GM21529 (cell line): ENCODE measurements at regions not wholly inside any gene's neighbourhood (a gene's known extent, or its start where the extent isn't known, plus 50 kb on each side); places are given as distances from the start of the nearest gene placed in this dataset.

Experiments
- ATAC-seq: cut with Tn5 transposase; IDR thresholded peaks from one replicate; pipeline ENCODE4 v1.9.1; 2021; ENCODE audit not compliant: unreplicated experiment

DNA sequence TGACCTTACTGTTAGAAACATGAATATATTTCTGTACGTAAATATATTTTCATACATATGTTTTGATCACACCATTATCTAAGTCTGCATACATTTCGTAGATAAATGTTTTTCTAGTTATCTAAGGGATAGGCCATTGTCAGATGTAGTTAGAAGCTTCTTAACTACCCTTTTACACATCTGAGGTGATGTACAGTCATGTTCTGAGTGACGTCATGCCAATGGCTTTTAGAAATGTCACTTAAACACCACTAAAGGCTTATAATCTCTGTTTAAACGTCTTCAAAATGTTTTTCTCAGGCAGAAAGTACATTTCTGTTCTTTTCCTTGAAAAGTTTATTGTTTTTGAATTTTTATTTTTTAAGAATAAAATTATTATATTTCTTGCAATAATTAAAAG lies 781.9 kb downstream of the MRPL39 start:
- ATAC-seq, result no peak

DNA sequence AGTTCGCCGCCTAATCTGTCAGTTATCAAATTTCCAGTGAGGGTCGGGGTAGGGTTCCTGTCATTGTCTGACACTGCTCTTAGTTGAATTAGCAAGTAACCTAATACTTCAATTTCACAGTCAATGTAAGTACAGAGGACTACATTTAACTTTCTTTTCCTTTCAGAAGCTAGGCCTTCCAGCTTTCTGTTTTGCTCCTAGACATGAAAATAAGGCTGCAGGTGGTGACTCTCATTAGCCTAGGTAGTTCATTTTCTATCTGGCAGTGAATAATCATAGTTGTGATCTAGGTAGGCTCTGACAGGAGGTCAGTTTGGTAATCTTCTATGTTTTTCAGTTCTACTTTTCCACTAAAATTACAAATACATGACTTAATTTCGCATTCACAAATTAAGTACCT lies 783.1 kb downstream of the MRPL39 start:
- no peak for ATAC-seq

DNA sequence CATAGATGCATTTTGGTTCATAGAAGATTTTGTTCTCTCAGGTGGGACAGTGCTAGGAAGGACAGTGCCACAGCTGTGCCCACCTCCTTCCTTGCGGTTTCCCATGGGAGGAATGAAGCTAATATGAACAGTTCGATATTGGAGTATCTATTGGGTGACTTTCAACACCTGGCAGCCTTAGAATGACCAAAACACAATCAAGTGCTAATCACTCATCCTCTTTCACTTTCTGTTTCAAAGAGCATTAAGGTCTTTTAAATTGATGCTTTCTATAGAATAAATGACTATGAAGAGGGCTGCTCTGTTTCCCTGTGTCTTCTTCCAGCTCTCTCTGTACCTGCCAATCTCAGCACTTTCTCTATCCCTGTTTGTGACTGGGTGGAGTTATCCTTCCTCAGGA lies 784.0 kb downstream of the MRPL39 start:
- ATAC-seq, result no peak

DNA sequence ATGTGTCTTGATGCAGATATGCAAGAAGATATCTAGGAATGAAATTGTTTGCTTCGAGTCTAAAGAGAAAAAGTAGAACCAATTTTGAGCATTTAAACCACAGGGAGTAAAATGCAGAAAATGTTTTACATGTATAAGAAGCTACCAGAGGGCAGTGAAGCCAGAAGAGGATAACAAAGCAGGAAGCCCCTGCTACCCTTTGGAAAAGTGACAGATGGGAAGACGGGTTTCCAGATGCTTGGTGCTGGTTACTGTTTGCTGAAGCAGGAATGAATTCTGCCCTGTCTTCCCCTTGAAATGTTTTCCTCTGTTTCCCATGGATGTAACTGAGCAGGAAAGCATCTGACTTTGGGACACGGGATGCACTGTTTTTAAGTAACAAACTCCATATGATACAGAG lies 822.2 kb downstream of the MRPL39 start:
- ATAC-seq, result no peak

DNA sequence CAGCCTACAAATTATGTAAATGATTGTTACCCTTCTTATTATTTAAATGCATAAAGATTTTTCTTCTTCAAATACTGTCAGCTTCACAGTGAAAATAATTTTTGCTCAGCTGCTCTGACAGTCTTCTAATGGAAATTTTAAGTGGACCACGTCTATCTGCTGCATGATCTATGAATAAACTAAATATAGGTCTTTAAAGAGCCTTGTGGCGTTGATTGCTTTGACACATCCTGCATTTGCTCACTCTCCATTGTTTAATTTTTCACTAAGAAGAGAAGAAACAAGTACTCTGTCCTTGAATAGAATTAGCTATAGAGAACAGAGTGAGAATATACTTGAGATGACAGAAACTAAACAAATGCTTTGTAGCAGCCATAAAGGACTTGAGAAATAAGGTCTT lies 826.1 kb downstream of the MRPL39 start:
- ATAC-seq, result no peak

DNA sequence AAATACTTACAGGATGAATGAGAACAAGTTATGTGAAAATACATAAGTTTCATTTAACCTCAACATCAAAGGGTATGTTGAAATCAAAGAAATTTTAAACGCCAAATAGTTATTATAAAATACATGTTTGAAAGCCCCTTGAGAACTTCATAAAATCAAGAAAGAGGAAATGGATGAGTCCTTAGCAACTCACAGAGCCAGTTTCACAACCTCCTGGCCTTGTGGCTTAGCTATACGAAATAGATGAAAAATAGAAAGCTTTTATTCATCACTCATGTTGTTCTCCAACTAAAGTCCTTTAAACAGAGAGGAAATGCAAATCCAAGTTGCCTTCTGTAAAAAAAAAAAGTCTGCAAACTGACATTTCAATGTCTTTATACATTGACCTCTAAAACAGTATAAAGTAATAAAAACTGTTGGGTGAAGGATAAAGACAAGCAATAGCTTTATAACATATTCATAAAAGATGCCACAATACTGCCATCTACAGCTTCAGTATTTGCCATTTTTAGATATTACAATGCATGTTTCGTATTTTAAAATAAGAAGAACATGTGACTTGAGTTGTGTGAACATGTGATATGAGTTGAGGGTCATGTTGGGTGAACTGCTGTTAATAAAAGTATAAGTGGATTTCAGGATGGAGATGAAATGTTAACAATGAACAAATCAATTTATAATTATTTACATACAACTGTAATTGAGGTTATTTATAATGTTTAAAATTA lies 847.8 kb downstream of the MRPL39 start:
- no peak for ATAC-seq

DNA sequence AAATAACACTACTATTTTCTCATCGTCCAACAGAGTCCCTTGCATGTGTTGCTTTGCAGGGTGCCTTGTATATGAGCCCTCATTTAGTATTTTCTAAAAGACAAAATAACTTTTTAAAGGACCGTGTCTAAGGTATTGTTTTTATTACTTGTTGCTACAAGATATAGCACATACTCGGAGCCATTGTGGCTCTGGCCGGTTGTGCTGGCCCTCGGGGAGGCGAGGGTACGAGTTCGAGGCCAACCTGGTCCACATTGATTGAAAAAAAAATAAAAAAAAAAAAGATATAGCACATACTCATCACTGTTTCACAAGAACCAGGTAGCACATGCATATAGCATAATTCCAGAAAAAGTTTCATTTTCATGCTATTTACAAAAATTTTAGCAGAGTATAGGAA lies 869.2 kb downstream of the MRPL39 start:
- ATAC-seq, result no peak

DNA sequence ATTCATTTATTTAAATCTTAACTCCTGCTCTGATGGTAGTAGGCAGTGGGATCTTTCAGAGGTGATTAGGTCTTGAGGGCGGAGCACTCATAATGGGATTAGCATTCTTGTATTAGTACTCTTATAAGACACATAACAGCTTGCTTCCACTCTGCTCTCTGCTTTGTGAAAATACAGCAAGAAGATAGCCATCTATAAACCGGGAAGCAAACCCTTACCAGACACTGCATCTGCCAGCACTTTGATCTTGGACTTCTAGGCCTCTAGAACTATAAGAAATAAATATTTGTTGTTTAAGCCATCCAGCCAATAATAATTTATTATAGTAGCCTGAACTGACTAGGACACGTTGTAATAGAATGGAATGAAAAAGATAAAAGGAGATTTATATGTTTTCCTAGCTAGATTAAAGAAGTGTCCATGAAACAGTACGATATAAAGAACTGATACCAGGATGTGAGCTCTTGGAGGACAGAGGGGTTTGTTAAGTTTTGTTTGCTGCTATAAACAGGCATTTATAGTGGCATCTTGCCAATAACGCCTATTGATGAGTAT lies 869.9 kb downstream of the MRPL39 start:
- no peak for ATAC-seq

DNA sequence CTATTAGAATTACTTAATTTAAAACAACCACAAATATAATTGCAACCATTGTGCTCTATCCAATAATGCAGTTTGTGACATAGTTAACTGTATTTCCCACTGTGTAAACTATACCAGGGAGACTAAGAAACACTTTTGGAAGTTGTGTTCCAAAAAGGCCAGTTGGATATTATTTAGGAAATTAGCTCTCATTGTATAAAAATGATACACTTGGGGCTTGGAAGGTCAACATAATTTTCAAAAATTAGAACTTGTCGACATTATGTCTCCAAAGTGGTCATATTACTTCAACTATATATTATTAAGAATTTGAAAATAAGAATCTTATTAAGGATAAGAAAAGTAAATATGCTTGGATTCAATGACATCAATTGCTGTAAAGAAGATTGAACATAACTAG lies 876.6 kb downstream of the MRPL39 start:
- ATAC-seq, result no peak

DNA sequence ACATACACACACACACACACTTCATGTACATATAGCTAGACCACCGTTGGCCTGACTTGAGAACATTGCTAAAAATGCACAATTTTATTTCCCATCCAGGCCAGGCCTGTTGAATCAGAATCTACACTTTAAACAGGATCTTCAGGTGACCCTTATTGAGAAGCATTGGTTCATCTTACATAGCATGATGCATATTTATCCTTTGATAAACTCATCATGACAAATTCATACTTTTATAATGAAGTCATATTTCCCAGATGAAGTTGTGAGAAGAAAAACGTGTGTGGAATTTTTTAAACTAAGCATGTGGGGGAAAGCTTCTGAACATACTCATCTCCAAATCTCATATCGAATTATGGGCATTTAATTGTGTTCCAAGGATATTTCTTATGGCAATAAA lies 877.7 kb downstream of the MRPL39 start:
- no peak for ATAC-seq

DNA sequence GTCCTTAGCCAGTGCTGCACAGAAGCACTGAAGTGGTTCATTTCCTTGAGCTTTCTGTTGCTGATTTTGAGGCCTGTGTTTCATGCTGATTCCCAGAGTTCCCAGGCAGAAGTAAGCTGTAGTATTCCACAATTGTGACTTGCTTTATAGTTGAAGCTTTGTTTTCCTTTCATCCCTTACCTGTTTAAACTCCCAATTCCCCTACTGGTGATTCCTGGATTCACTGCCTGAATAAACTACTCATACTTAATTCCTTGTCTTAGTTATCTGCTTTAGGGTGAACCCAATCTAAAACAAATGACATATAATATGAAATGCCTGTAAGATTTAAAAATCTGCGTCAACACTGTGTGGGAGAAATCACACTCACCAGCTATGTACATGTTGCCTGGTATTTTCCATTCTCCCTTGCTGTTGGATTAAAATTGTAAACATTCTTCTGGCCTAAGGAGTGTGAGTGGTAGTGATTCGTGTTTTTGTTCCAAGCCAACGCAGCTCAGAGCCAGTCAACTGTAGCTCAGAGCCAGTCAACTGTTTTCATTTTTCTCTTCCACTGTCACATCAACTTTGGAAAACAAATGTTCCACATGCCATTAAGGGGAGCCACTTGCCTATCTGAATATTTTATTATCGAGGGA lies 879.4 kb downstream of the MRPL39 start:
- no peak for ATAC-seq

DNA sequence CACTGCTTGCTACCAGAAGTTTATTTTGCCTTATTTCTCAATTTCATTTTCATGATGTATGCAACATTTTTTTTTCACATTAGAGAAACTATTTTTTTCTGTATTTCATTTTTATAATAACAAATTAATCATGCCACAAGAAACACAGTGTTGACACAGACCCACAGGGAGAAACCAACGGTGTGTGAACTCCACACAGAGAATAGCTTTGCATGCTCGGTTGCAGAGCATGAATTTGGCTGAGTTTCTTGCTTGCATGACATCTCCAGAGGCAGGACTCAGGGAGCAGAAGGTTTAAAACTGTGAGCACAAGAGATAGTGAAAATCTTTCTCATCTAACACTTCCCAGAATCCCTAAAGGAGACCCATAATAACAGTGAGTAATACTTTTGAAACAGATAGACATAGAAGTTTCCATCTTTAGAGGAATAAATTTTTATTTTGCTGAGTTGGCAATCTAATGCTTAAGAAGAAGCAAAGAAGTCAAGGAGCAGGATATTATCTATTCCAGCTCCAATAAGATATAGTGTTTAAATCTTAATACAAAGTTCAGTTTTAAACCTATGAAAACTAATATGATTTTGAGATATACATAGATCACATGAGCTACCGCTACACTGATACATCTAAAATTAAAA lies 890.9 kb downstream of the MRPL39 start:
- ATAC-seq, result no peak

DNA sequence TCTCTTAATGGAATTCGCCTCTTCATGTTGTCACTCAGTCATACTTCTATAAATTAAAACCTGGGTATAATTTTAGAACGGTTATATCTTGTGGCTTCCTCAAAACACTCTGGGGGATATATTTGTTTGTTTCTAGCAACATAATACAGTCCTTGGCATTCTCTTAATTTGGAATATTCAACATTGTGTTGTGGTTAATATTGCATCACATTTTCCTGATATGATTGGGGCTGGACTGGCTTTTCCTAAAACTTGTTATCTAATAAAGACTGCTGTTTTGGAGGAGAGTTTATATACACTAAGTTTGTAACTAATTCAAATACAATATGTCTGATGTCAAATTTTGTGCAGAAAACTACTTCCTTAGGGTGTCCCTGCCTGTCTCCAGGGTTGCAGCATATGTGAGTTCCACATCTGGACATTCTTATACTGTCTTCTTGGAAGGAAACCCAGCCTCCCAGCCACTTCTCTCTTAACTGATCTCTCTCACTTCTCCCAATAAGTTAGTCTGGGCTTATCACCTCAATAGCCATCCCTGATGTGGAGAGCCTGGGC lies 892.6 kb downstream of the MRPL39 start:
- no peak for ATAC-seq

DNA sequence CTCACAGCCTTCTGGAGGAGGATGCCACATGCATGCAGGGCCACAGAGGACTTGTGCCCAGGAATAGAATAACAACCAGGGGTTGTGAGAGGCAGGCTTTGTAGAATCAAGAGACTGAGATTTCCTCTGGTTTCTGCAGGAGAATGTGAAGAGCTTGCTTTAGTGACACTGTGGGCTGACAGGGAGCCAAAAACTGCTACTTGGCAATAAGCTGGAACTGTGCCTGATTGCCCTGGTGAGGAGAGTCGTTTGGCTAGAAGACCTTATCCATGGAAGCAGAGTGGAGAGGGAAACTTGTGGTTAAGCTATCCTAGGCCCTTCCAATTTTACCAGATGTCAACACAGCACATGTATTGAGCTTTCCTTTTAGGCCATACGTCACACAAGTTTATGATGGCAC lies 902.1 kb downstream of the MRPL39 start:
- no peak for ATAC-seq

DNA sequence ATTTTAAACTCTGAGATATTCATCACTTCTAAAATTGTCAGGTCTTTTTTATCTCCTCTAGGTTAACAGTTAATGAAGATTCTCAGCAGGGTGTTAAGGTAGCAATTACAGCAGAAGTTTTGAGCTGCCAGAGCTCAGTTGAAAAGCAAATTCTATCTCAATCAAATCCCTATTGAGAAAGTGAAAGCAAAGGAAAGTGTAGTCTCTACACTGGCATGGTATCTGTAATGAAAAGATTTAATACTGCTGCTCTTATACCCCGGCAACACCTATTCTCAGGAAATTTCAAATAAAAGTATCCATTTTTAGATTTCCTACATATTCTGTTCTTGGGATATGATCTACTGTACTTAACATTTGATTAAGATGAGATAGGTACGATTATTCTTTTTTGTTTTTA lies 913.5 kb downstream of the MRPL39 start:
- no peak for ATAC-seq

DNA sequence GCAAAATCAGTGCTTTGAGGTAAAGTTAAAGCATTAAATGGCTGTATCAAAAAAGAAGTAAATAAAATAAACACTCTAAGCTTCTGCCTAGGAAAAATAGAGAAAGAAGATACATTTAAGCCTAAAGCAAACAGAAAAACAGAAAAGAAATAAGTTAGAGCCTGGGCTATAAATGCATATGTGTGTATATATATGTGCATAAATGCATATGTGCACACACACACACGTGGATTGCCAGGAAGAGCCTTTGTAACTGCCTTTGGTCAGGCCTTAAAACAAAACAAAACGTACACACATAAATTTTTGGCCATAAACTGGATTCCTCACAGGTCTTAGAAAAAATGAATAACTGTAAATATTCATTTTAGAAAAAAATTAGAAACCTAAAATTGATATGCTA lies 925.8 kb downstream of the MRPL39 start:
- no peak for ATAC-seq

DNA sequence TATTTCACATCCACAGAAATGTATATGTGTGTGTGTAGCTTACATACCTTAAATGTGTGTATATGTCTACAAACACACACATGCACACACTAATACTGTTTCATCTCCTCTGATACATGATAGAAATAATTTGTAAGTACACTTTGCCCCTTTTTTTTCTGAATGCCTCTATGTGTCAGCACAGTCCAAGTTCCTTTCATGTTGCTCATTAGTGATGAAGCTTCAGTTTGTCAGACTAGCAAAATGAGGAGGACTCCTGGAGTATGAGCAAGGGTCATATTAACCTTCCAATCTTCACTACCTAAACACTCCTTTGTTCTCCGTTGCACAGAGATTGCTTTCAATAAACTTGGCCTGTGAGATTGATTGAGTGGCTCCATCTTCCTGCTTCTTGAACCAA lies 935.4 kb downstream of the MRPL39 start:
- no peak for ATAC-seq

DNA sequence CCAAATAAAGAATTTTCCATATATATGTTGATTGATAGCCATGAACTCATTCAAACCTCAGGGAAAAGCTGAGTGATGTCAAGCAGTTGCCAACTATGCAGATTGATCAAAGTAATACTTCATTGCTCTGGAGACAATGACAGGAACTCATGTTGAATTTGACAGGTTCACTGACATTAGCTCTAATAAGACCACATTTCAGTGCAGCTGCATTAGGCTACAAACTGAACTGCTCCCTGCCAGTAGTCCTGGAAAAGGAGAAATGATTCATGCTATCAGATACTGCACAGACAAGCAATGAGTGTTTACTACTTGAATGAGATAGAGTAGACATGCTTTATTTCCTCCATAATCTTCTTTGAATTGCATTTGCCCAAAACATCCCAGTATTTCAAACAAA lies 948.4 kb downstream of the MRPL39 start:
- ATAC-seq, result no peak

DNA sequence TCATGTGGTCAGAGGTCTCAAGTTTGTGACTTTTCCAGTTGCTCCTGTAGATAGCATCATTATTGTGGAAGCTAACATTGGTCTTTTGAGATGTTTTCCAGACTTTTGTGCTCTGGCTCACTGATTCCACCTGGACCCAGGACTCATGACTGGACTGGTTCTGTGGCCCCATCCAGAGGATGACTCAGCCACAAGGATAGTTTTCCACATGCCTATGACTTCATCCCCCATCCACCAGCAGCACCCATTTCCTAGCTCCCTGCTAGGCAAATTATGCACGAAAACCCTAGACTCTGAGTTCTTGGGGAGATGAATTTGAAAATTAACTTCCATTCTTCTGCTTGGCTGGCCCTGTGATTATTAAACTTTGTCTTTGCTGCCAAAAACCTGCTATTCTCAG lies 949.3 kb downstream of the MRPL39 start:
- no peak for ATAC-seq

DNA sequence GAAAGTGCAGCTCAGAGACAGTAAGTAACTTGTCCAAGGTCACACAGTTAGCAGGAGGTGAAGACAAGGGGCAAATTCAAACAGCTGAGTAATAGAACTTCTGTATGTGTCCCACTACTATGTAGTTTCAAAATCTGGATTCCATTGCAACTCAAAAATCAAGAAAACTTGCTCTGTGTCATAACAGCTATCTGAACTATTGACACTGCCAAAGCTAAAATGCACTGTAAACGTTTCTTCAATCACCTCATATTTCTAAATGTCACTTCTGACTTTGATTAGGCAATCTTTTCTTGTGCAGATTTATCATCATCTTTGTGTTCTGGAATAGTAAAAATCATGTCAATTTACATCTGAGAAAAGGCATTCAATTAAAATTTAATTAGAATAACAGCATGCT lies 957.6 kb downstream of the MRPL39 start:
- ATAC-seq, result no peak

DNA sequence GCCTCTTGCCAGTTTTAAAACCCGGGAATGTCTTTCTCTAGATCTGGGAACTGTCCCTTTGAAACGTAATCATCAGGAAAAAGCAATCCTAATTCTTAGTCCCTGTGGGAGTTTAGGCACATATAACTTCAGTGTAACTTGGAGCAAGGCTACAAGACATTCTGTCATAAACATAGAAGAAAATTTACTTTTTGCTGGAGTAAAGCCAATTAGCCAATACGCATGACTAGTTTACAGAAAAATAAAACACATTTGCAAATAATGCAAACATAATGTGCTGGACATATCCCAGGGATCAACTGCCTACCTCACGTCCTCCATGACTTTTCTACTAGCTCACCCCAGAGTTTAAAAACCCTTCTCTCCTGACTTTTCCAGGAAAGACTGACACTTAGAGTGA lies 970.6 kb downstream of the MRPL39 start:
- ATAC-seq, result no peak

DNA sequence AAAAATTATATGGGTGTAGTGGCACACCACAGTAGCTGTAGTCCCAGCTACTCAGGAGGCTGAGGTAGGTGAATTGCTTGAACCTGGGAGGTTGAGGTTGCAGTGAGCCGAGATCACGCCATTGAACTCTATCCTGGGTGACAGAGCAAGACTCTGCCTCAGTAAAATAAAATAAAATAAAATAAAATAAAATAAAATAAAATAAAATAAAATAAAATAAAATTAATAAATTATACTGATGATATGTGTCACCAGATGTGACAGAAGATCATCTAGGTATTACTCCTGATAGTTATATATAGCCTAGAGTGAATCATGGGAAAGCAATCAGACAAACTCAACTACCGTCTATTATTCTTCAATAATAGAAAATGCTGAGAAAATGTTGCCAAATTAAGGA lies 972.5 kb downstream of the MRPL39 start:
- no peak for ATAC-seq
